ENCODE measurements at regions not wholly inside any gene's neighbourhood (a gene's known extent, or its start where the extent isn't known, plus 50 kb on each side); places are given as distances from the start of the nearest gene placed in this dataset.

- H4K20me1 ChIP-seq (ENCODE audit: low read depth, low read length): no peaks in the 10 kb centered on the region
- no peaks in the 10 kb centered on the region for H3K27me3 ChIP-seq (ENCODE audit: low read length)
- H3K9me3 ChIP-seq (ENCODE audit: insufficient read depth, low read length): no peaks in the 10 kb centered on the region
- H3K4me2 ChIP-seq (ENCODE audit: low read depth, low read length, poor library complexity, severe bottlenecking): no peak overlapping the region
- H3K9ac ChIP-seq (ENCODE audit: low read length): no peak overlapping the region
- H3K9me2 ChIP-seq (replicated peaks; ENCODE audit: insufficient read depth, low read length): no peaks in the 10 kb centered on the region
- H3K79me2 ChIP-seq (ENCODE audit: insufficient read depth, low read length): no peaks in the 10 kb centered on the region
- TF ChIP-seq EZH2phosphoT487 (conservative IDR thresholded peaks at IDR 0.05; ENCODE audit: low read length): no peak
- H3F3A ChIP-seq (ENCODE audit: insufficient read depth): no peaks in the 10 kb centered on the region
- H3K27ac ChIP-seq (ENCODE audit: low read depth, low read length): no peak overlapping the region
- H2AFZ ChIP-seq (ENCODE audit: low read depth, low read length, severe bottlenecking): no peak overlapping the region
- no peaks in the 10 kb centered on the region for H3K36me3 ChIP-seq (ENCODE audit: low read length)
- no peak overlapping the region for H3K4me3 ChIP-seq (ENCODE audit: insufficient read depth, low read length, poor library complexity, severe bottlenecking)
Measured at GRCh38 chr1:199728345-199728744, 299.2 kb upstream of the NR5A2 start.

DNA sequence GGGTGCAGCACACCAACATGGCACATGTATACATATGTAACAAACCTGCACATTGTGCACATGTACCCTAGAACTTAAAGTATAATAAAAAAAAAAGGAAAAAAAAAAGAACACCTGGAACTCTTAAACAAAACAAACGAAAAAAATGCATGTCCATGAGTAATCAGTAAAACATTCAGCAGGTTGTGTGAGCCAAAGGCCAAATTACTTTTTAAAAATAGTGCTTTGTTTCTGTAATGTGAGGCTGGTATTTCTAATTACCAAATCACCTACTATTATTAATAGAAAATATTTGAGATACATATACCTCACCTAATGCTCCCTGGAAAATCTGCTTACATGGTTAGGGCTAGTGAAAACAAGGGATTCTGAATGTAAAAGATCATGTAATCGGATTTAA lies 294.4 kb upstream of the NR5A2 start:
- TF ChIP-seq, protein P1, sequence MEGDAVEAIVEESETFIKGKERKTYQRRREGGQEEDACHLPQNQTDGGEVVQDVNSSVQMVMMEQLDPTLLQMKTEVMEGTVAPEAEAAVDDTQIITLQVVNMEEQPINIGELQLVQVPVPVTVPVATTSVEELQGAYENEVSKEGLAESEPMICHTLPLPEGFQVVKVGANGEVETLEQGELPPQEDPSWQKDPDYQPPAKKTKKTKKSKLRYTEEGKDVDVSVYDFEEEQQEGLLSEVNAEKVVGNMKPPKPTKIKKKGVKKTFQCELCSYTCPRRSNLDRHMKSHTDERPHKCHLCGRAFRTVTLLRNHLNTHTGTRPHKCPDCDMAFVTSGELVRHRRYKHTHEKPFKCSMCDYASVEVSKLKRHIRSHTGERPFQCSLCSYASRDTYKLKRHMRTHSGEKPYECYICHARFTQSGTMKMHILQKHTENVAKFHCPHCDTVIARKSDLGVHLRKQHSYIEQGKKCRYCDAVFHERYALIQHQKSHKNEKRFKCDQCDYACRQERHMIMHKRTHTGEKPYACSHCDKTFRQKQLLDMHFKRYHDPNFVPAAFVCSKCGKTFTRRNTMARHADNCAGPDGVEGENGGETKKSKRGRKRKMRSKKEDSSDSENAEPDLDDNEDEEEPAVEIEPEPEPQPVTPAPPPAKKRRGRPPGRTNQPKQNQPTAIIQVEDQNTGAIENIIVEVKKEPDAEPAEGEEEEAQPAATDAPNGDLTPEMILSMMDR (IDR thresholded peaks at IDR 0.05; ENCODE audit: insufficient read depth, low read length, poor library complexity, severe bottlenecking): no peak
- TF ChIP-seq EZH2phosphoT487 (conservative IDR thresholded peaks at IDR 0.05; ENCODE audit: low read length): no peak
- Histone ChIP-seq H3K4me3 (ENCODE audit: insufficient read depth, low read length, poor library complexity, severe bottlenecking) (no peak overlapping the region), H3K27ac (ENCODE audit: low read depth, low read length) (no peak overlapping the region), H2AFZ (ENCODE audit: low read depth, low read length, severe bottlenecking) (no peak overlapping the region), H3K4me2 (ENCODE audit: low read depth, low read length, poor library complexity, severe bottlenecking) (no peak overlapping the region), H4K20me1 (ENCODE audit: low read depth, low read length) (no peaks in the 10 kb centered on the region), H3K9me2 (replicated peaks; ENCODE audit: insufficient read depth, low read length) (no peaks in the 10 kb centered on the region), H3K79me2 (ENCODE audit: insufficient read depth, low read length) (no peaks in the 10 kb centered on the region), H3K9me3 (ENCODE audit: insufficient read depth, low read length) (no peaks in the 10 kb centered on the region), H3K9ac (ENCODE audit: low read length) (no peak overlapping the region), H3F3A (ENCODE audit: insufficient read depth) (no peaks in the 10 kb centered on the region), H3K36me3 (ENCODE audit: low read length) (no peaks in the 10 kb centered on the region), H3K27me3 (ENCODE audit: low read length) (no peaks in the 10 kb centered on the region)

GRCh38 chr1:199734186-199734585 lies 293.3 kb upstream of the NR5A2 start:
- Histone ChIP-seq H3K27me3 (ENCODE audit: low read length) (no peaks in the 10 kb centered on the region), H3K9me3 (ENCODE audit: insufficient read depth, low read length) (no peaks in the 10 kb centered on the region), H3K27ac (ENCODE audit: low read depth, low read length) (no peak overlapping the region), H3K9ac (ENCODE audit: low read length) (no peak overlapping the region), H3K9me2 (replicated peaks; ENCODE audit: insufficient read depth, low read length) (no peaks in the 10 kb centered on the region), H3K4me3 (ENCODE audit: insufficient read depth, low read length, poor library complexity, severe bottlenecking) (no peak overlapping the region), H3F3A (ENCODE audit: insufficient read depth) (no peaks in the 10 kb centered on the region), H3K4me2 (ENCODE audit: low read depth, low read length, poor library complexity, severe bottlenecking) (no peak overlapping the region), H2AFZ (ENCODE audit: low read depth, low read length, severe bottlenecking) (no peak overlapping the region), H3K36me3 (ENCODE audit: low read length) (no peaks in the 10 kb centered on the region), H4K20me1 (ENCODE audit: low read depth, low read length) (no peaks in the 10 kb centered on the region), H3K79me2 (ENCODE audit: insufficient read depth, low read length) (no peaks in the 10 kb centered on the region)
- TF ChIP-seq, protein P1 (IDR thresholded peaks at IDR 0.05; ENCODE audit: insufficient read depth, low read length, poor library complexity, severe bottlenecking): no peak
- no peak for TF ChIP-seq EZH2phosphoT487 (conservative IDR thresholded peaks at IDR 0.05; ENCODE audit: low read length)

DNA sequence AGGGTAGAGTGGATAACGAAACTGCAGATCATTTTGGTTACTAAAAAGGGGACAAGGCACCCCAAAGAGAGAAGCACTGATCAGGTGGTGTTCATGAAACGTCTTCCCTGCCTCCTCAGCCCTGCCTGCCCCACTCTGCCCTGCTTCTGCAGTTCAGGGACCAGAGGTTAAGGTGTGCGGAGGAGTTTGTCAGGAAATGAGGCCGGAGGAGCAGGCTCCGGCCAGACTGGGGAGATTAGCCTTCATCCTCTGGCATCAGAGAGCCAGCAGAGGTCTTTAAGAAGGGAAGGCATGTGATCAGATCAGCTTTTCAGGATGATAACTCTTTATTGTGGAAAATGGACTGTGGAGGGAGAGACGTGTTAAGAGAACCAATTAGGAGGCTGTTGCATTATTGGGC lies 291.9 kb upstream of the NR5A2 start:
- TF ChIP-seq, protein P1 (IDR thresholded peaks at IDR 0.05; ENCODE audit: insufficient read depth, low read length, poor library complexity, severe bottlenecking): no peak
- no peak for TF ChIP-seq EZH2phosphoT487 (conservative IDR thresholded peaks at IDR 0.05; ENCODE audit: low read length)

More for the DNA sequence above, 291.9 kb upstream of the NR5A2 start:
- Histone ChIP-seq H3K9ac (ENCODE audit: low read length) (no peak overlapping the region), H2AFZ (ENCODE audit: low read depth, low read length, severe bottlenecking) (no peak overlapping the region), H3F3A (ENCODE audit: insufficient read depth) (no peaks in the 10 kb centered on the region), H3K27me3 (ENCODE audit: low read length) (no peaks in the 10 kb centered on the region), H3K4me2 (ENCODE audit: low read depth, low read length, poor library complexity, severe bottlenecking) (no peak overlapping the region), H4K20me1 (ENCODE audit: low read depth, low read length) (no peaks in the 10 kb centered on the region), H3K27ac (ENCODE audit: low read depth, low read length) (no peak overlapping the region), H3K79me2 (ENCODE audit: insufficient read depth, low read length) (no peaks in the 10 kb centered on the region), H3K4me3 (ENCODE audit: insufficient read depth, low read length, poor library complexity, severe bottlenecking) (no peak overlapping the region), H3K9me2 (replicated peaks; ENCODE audit: insufficient read depth, low read length) (no peaks in the 10 kb centered on the region), H3K36me3 (ENCODE audit: low read length) (no peaks in the 10 kb centered on the region), H3K9me3 (ENCODE audit: insufficient read depth, low read length) (no peaks in the 10 kb centered on the region)
